AG04449 (cell line): ENCODE measurements at regions not wholly inside any gene's neighbourhood (a gene's known extent, or its start where the extent isn't known, plus 50 kb on each side); places are given as distances from the start of the nearest gene placed in this dataset.

Source experiments
- CTCF ChIA-PET: fragments of 350-600 bp; formaldehyde crosslinking; extraction: SDS; loops from one replicate; lab custom pipeline; 2021; ENCODE audit warnings: antibody characterized with exemption; lab: Yijun Ruan, JAX
- POLR2A ChIA-PET: fragments of 400-600, 350-600 bp; formaldehyde crosslinking; extraction: SDS; loops from one replicate; lab custom pipeline; 2020; ENCODE audit warnings: antibody characterized with exemption, inconsistent platforms; lab: Yijun Ruan, JAX
- DNase-seq: peaks from one replicate; pipeline ENCODE4 v3.0.0-alpha.2; 2010; ENCODE audit warnings: low read depth, low spot score
- H3K4me3 ChIP-seq: 2 replicates; pipeline ENCODE4 v1.5.1; 2011; ENCODE audit warnings: low read depth, mild to moderate bottlenecking, control low read depth, low read length
- CTCF ChIP-seq: IDR thresholded peaks from one replicate; pipeline ENCODE4 v1.5.1; 2011; ENCODE audit warnings: mild to moderate bottlenecking, moderate library complexity, low read length, control low read depth, inconsistent platforms; ENCODE audit not compliant: insufficient read depth; ENCODE audit errors: missing control alignments

GRCh38 chr6:220312-220711, 72.0 kb upstream of the DUSP22 start:
- DNase-seq: no peak
- H3K4me3 ChIP-seq: no peak overlapping the region
- POLR2A ChIA-PET: no interaction called here
- no peak for TF ChIP-seq CTCF
- CTCF ChIA-PET: no interaction called here

- TF ChIP-seq CTCF: no peak
- CTCF ChIA-PET: no interaction called here
- POLR2A ChIA-PET: no interaction called here
- no peak for DNase-seq
- no peak overlapping the region for H3K4me3 ChIP-seq
Measured at GRCh38 chr6:220721-221475, 71.4 kb upstream of the DUSP22 start.

- no peak for DNase-seq
- ChIA-PET POLR2A (no interaction called here), CTCF (no interaction called here)
- no peak overlapping the region for H3K4me3 ChIP-seq
- no peak for TF ChIP-seq CTCF
Measured at GRCh38 chr6:221531-222349, 70.5 kb upstream of the DUSP22 start.

GRCh38 chr6:222468-222867, 69.8 kb upstream of the DUSP22 start:
- no peak for DNase-seq
- H3K4me3 ChIP-seq: no peak overlapping the region
- ChIA-PET POLR2A (no interaction called here), CTCF (interaction anchor here (0.7 kb wide), 1 partner anchor 49 kb away, joined by 3 read pairs; no protein-coding TSS in a partner anchor)
- TF ChIP-seq CTCF: no peak

GRCh38 chr6:223136-223535, 69.2 kb upstream of the DUSP22 start:
- ChIA-PET CTCF (interaction anchor here (0.7 kb wide), 1 partner anchor 49 kb away, joined by 3 read pairs; no protein-coding TSS in a partner anchor), POLR2A (no interaction called here)
- TF ChIP-seq CTCF: no peak
- DNase-seq: no peak
- H3K4me3 ChIP-seq: no peak overlapping the region

- ChIA-PET CTCF (no interaction called here), POLR2A (no interaction called here)
- no peak for TF ChIP-seq CTCF
- no peak for DNase-seq
- no peak overlapping the region for H3K4me3 ChIP-seq
Measured at GRCh38 chr6:223763-224162, 68.5 kb upstream of the DUSP22 start.
